ENCODE measurements at regions not wholly inside any gene's neighbourhood (a gene's known extent, or its start where the extent isn't known, plus 50 kb on each side); places are given as distances from the start of the nearest gene placed in this dataset.

DNA sequence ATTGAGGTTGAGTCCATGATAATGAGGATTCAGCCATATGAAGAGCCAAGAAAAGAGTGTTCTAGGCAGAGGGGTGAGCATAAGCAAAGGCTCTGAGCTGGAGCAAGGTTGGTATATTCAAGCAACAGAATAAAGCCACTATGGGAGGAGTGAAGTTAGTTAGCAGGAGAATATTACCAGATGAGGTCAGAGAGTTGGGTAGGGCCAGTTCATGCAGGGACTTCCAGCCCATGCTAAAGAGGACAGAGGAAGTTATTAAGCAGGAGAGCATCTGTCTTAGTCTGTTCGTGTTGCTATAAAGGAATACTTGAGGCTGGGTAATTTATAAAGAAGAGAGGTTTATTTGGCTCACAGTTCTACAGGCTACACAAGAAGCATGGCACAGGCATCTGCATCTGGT is 57.1 kb upstream of the ATG10 start:
- no peak for DNase-seq (ENCODE audit: low spot score)

DNA sequence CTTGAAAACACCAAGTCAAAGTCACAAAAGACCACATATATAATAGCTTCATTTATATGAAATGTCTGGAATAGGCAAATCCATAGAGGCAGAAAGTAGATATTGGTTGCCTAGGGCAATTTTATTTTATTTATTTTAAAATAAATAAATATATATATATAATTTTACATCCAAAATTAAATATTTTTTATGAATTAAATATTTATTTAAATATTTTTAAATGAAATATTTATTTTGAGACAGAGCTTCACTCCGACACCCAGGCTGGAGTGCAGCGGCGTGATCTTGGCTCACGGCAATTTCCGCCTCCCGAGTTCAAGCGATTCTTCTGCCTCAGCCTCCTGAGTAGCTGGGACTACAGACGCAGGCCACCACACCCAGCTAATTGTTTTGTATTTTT is 58.9 kb upstream of the ATG10 start:
- DNase-seq (ENCODE audit: low spot score) = no peak

DNA sequence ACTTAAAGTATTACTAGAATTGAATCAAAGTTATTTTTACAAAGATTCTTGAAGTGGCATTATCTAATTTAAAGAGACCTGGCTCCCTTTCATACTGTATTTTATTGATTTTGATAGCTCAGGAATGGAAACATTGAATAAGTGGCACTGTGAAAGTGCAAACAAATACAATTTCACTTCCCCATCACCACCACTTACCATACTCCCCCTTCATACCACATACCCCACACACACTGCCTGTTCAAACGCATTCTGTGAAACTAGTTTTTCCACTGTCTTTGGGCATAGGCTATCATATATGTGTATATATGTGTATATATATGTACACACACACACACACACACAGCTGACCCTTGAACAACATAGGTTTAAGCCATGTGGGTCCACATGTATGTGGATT is 62.1 kb upstream of the ATG10 start:
- DNase-seq (ENCODE audit: low spot score) = no peak

DNA sequence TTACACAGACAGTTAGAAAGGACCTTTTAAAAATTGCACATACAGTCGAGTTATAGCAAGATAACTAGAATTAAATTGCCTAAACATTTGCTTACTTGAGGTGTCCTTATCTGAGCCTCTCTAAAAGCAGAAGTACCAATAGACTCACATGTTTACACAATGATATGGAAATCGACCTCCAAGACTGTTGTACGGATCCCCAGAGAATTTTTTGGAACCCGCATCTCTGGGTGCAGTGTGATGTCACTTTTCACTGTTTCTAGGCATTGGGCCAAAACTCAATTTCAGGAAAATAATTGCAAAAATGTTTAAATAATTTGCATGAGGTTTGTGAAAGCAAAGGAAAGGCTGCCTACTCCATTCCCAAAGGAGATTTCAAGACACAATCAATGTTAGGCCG is 63.1 kb upstream of the ATG10 start:
- DNase-seq (ENCODE audit: low spot score) = no peak

DNA sequence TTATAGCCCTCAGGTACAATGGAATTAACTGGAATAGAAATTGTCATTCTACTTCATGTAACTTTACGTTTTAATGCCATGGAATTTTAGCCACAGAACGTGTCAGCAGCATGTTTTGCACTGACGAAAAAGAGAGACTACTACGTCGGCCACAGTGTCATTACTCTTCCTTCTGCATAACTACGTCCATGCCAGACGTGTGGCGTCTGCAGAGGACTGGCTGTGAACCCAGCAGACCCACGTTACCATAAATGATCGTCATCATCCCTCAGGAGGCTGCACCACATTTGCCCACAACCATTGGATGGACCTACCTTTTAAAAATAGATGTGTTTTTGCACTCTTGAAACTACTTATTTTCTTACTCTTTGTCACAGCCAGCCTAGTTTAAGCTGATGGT is 63.8 kb upstream of the ATG10 start:
- no peak for DNase-seq (ENCODE audit: low spot score)

DNA sequence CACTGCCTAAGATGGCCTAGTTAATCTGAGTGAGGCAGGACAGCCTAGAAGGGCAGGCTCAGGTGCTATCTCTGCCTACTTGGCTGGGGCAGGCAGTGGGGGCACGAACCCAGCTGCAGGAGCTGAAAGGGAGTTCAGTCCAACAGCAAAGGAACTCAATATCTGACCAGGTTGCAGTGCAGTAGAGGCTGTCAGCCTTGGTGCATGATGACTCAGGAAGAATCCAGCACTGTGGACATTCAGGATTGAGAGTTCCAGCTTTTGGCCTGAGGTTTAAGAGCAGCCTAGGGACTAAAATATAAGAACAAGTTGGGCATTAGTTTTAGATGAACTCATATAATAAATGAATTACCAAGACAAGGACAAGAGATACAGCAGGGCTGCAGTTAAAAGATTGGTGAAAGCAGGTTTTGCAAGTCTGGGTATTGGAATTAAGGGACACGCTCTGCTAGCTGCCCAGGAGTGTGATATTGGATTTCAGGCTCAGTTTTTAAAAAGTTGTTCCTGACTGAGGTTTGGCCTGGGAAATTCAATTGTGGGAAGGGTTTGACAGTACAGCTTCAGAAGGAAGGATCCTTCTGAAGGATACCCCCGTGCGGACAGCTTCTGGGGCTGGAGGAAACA is 64.7 kb upstream of the ATG10 start:
- no peak for DNase-seq (ENCODE audit: low spot score)

DNA sequence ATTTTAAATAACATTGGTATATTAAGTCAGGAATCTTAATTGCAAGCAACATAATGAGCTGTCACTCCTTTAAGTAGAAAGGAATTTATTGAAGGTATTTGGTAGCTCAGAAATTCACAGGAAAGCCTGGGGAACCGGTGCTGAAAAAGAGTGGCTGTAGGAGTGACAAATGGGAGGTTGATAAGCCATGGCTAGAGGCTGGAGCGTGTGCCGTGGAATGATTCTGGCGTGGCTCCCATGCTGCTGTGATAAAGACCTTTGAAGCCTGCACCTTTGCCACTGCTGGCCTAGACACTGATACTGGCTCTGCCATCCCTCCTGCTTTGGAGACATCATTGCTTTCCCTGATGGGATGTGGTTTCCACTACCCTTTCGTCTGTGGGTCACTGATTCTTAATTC is 65.7 kb upstream of the ATG10 start:
- DNase-seq (ENCODE audit: low spot score) = no peak

DNA sequence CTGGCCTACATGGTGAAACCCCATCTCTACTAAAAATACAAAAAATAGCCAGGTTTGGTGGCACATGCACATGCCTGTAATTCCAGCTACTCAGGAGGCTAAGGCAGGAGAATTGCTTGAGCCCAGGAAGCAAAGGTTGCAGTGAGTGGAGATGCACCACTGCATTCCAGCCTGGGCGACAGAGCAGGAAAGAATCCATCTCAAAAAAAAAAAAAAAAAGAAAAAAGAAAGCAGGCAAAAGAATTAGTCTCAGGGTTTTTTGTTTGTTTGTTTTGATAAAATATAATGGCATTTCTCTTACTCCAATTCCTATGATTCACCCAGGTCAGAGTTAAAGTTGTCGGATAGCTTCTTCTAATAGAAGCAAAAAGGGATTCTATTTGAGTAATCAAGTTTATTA is 67.0 kb upstream of the ATG10 start:
- no peak for DNase-seq (ENCODE audit: low spot score)

DNA sequence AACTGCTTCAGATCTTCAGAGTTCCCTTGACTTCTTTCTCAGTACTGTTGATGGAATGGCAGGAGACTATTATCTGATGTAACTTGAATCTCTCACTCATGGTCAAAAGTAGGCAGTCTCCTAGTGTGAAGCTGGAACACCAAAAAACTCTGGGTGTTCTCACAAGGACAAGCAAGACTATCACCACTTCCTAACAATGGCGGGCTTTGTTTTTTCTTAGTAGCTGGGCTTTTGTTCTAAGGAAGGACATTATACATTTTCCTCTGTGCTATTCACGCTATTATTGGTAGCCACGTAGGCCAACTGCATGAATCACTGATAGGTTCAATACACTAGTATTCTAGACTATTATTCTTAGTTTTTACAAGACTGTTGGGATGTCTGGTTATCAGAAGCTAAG is 67.7 kb upstream of the ATG10 start:
- no peak for DNase-seq (ENCODE audit: low spot score)

DNA sequence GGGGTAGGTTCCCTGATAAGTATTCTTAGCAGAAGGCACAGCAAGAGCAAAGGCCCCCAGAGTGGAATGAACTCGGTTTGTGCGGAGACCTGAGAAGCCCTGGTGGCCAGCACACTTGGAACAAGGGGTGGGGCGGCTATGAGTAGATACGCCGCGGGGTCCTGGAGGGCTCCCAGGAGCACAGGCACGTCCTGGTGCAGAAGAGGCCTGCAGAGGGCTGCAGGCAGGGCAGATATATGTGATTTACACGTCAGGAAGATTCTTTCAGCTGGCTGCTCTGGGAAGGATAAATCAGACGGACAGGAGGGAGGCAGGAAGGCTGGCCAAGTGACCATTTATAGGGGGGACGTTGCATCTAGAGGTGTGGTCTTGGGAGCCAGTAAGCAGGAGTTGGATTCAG is 70.2 kb upstream of the ATG10 start:
- no peak for DNase-seq (ENCODE audit: low spot score)

DNA sequence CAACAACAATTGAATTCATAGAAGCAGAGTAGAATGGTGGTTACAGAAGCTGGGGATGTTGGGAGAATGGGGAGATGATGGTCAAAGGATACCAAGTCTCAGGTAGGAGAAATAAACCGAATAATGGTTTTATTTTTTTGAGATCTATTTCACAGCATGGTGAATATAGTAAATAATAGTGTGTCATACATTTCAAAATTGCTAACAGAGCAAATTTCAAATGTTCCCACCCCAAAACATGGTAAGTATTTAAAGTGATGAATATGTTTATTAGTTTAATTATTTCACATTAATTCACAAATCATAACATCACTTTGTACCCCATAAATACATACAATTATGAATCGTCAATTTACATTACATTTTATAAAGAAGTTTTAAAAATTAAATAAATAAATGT is 72.7 kb upstream of the ATG10 start:
- DNase-seq (ENCODE audit: low spot score) = no peak

DNA sequence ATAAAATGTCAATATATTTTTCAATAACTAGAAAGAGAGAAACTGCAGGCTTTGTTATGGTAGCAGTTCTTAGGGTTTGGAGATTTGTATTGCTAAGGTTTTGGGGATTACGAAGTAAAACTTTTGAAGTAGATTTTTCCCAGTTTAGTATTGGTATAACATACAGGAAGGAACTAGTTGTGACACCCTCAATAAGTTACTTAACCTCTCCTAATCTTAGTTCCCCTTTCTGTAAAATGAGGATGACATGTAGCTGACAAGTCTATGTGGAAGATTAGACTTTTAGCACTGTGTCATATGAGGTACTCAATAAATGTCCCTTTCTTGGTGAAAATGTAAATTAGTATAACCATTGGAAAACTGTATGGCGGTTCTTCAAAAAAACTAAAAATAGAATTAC is 73.4 kb upstream of the ATG10 start:
- no peak for DNase-seq (ENCODE audit: low spot score)

DNA sequence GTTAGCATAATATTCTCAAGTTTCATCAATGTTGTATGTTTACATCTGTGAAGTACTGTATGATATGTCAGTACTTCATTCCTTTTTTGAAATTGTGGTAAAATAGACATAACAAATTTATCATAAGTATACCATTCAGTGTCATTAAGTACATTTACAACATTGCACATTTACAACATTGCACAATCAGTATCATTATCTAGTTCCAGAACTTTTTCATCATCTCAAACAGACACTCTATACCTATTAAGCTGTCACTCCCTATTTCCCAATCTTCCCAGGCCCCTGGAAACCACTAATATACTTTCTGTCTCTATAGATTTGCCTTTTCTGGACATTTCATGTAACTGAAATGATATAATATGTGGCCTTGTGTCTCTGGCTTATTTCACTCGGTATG is 75.1 kb upstream of the ATG10 start:
- no peak for DNase-seq (ENCODE audit: low spot score)

DNA sequence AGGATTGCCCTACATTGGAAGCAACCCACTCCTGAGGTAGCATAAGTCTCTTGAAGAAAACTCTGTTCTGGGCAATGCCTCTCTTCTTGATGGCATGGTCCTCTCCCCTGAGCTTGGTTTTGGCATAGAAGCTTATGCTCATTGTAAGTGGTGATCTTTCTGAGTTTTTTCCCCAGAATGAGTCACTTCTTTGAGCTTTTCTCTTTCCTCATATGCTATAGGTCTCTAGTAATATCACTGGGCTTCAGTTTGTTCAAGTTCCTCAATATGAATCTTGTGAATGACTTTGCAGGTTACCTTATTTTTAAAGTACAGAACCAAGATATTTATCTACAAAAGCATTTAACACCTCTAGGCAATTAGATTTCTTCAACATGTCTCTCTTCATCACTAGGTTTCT is 76.5 kb upstream of the ATG10 start:
- no peak for DNase-seq (ENCODE audit: low spot score)

DNA sequence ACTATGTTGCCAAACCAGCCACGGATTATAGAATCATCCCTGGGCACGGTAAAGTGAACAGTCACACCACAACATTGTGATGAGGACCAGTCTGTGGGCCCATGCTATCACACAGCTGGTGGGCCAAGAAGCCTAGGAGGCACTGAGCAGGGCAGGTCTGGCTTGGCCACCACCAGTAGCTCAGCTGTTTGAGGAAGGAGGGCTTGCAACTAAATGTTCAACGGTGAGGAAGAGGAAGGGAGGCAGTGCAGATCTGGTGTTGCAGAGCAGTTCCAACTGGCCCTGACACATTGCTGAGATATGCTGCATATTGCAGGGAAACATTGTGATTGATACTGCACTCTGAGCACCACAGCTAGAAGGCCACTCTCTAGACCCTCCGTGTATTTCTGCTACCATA is 77.9 kb upstream of the ATG10 start:
- no peak for DNase-seq (ENCODE audit: low spot score)

DNA sequence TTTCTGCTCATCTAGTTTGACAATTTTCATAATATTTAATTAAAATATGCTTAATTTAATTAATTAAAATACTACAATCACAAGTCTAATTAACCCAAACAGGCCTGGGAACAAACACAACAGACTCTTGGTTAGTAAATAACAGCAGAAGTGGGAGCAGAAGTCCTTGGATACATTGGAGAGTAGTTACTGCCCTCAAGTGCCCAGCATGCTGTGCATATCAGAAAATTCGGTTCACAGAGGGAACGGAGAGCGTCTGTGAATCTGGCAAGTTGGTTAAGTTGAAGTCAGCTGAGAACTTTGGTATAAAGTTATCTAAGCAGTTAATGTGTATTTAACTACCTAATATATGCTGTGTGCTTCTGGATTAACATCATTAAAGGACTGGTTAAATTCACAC is 87.0 kb upstream of the ATG10 start:
- DNase-seq (ENCODE audit: low spot score) = no peak

DNA sequence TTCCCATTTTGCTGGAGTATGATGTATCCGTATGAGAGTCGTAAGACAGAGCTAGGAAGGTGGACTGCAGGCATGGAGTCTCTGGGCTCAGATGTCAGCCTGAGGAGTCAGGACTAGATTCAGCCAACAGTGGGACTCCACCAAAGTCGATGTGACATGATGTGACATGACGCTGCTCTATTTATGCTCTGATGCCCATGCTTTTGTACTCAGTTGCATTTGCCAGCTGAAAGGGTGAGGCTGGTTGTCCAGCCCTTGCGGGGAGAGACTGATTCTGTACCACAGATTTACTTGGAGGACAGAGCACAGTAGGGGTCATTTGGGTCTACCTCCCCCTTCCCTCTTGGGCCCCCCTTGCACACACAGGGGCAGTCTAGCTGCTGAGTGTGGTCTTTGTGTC is 88.5 kb upstream of the ATG10 start:
- no peak for DNase-seq (ENCODE audit: low spot score)

DNA sequence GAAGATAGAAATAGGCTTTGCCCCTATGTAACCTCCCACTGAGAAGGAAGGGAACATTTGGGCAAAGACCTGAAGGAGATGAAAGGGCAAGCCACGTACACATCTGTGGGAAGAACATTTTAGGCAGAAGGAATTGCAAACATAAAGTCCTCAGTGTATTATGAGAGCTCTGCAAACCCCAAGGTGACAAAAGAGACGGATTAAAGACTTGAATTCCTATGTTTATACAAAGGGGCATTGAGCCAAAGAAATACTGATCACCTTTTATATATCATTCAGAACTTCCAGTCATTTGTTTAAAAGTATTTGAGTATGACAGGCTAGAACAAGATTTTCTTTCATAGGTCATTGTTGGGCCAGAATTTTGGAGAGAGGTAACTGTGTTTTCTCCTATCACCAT is 90.2 kb upstream of the ATG10 start:
- DNase-seq (ENCODE audit: low spot score) = no peak

DNA sequence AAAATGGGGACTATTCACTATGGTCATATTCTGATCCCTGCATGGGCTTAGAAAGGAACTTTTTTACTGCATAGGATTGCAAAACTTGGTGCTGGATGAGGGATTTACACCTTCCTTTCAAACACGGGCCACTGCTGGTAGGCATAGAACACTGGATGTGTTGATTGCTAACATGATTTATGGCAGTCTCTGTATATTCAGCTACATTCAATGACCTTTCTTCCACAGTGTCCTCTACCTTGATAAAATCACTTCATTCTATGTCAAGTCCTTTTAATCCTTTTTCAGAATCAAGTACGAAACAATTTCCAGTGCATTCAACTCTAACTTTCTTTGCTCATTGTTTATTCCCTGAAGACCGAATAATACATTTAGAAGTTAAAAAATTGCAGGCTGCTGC is 91.9 kb upstream of the ATG10 start:
- DNase-seq (ENCODE audit: low spot score) = no peak

DNA sequence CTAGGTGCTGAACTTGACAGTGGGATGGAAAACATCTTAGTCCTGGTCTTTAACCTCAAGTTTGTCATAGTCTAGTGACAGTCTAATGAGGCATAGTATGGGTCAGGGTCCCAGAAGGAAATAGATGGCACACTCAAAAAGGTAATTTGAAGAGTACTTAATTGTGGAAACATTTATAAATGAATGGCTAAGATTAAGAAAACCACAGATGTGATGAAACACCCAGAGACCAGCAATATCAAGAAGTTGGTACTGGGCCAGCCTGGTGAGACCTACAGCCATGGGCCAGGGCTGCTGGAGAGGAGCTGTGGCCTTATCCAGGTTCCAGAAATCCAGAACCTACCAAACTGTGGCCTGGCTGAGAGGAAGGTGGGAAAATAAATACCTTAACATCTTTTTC is 93.5 kb upstream of the ATG10 start:
- no peak for DNase-seq (ENCODE audit: low spot score)

DNA sequence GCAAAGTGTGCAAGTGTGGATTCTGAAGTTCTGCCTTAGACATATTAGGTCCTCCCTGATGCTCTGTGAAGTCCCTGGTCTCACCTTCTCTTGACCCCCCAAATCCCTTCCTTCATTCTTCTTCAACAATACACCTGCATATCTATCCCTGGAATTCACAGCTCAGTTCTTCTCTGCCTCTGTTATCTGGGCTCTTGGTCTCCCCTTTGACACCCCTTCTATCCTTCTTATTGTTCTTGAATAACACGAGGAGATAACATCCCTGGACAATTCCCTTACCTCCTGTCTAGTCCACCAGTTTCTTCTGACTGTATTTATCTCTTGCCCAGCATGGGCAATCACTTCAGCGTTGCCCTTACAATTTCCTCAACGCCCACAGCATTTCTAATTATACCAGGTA is 104.8 kb upstream of the ATG10 start:
- DNase-seq (ENCODE audit: low spot score) = no peak

DNA sequence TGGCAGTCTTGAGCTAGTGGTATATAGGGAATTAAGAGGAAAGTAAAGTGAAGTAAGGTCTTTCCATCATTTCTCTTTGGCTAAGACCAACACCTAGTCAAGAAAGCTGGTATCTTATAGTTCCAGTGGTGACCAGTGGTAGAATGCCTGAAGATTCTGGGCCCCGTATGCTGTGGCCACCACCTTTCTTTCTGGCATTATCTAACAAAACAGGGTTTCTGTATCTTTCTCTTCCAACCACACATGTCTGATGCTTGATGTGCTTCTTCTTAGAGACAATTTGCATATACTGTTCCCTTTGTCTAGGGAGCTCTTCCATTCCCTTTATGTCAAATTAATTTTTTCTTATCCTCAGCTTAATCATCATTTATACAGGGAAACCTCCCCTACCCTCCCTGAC is 109.9 kb upstream of the SSBP2 start:
- no peak for DNase-seq (ENCODE audit: low spot score)

DNA sequence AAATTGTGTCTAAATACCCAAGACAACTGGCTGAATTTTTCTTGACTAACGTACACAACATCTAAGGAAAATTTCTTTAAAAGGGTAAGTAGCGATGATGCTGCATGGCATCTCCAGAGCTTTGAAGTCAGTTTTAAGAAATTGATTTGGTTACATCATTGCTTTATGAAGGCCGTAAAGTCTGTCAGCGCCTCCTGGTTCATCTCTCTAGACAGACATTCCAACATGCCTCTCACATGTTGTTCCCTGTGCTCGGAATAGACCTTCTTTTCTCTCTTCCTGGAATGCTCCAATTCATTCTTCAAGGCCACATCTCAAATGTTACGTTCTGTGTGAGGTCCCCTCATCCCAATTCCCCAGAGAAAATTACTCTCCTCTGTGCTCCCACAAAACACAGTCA is 108.7 kb upstream of the SSBP2 start:
- DNase-seq (ENCODE audit: low spot score) = no peak

DNA sequence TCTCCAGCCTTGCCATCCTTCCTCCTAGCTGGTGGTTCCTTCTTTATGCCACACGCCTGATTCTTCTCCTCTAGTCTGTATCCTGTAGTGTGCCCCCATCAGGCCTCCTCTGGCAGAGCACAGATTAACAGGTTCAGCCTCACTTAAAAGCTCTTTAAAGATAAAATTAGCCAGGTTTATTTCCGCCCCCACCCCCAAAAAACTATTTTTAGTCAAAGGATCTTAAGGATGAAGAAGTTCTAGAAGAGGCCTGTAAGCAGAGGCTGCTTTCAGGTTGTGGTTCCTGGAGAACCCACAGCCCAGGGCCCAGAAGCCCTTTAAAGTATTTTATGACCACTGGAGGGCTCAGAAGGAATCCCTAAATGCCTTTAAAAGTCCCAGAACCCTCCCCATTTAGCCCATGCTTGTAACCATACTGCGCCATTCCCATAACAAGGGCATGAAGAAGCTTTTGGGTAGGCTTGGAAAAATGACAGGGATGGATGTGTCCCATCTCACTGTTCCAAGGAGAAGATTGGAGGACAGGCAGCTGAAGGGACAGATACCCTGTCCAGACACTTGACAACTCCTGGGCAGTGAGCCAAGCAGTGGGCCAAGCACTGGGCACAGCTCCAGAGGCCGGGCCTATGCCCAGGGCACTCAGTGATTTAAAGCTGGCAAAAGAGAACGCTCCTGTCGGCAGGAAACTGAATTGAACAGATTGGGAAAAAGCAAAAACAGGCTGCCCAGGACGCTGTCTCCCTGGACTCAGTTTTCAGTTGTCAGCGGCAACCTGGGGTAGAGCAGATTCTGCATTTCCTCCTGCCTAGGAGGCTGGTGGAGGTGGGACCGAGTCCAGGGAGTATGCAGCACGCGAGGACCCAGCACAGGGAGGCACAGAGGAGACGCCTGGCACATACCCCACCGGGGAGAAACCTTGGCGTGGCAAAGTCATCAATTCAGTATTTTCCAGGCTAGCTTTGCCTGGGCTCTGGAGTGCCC is 106.3 kb upstream of the SSBP2 start:
- peak; percentile 42 for DNase-seq (ENCODE audit: low spot score)
